Esophagus (tissue), 2 donors: ENCODE measurements at regions not wholly inside any gene's neighbourhood (a gene's known extent, or its start where the extent isn't known, plus 50 kb on each side); places are given as distances from the start of the nearest gene placed in this dataset.

Experiments
- H3K27ac ChIP-seq, 2 donors: one replicate each; pipeline ENCODE4 v1.5.1; 2013; ENCODE audit warnings: low read depth in 2 of 2, mild to moderate bottlenecking in 2 of 2, inconsistent platforms in 1 of 2, low read length in 1 of 2, moderate library complexity in 1 of 2
- H3K27me3 ChIP-seq, 2 donors: one replicate each; pipeline ENCODE4 v1.6.1; 2013; ENCODE audit warnings: low read length in 2 of 2, control low read depth in 1 of 2, mild to moderate bottlenecking in 1 of 2; ENCODE audit not compliant: insufficient read depth in 2 of 2, control insufficient read depth in 1 of 2
- H3K36me3 ChIP-seq, 2 donors: one replicate each; pipeline ENCODE4 v1.6.1; 2013; ENCODE audit warnings: low read length in 1 of 2; ENCODE audit not compliant: control insufficient read depth in 2 of 2, insufficient read depth in 2 of 2
- H3K4me1 ChIP-seq, 2 donors: one replicate each; pipeline ENCODE4 v1.6.1; 2013; ENCODE audit warnings: low read length in 1 of 2; ENCODE audit not compliant: control insufficient read depth in 2 of 2, insufficient read depth in 2 of 2
- H3K4me3 ChIP-seq, 2 donors: one replicate each; pipeline ENCODE4 v1.5.1; 2013; ENCODE audit warnings: low read length in 2 of 2, mild to moderate bottlenecking in 2 of 2, low read depth in 1 of 2, moderate library complexity in 1 of 2
- H3K9me3 ChIP-seq, 2 donors: one replicate each; pipeline ENCODE4 v1.6.1; 2013; ENCODE audit warnings: mild to moderate bottlenecking in 2 of 2, low read depth in 1 of 2, low read length in 1 of 2, moderate library complexity in 1 of 2; ENCODE audit not compliant: control insufficient read depth in 2 of 2, insufficient read depth in 1 of 2
- WGBS, 2 donors: extraction: QIAGEN DNeasy Blood & Tissue Kit; methylation state at CpG; one replicate each; pipeline ENCODE4 v1.1.7; 2013; 5-methylcytosine and 5-hydroxymethylcytosine counted together
- donor health status: healthy with polysubstance abuse.
- donor health status: Bipolar disorder and iron deficiency.

GRCh38 chr2:145316496-145316895, 796.6 kb upstream of the ZEB2 start:
- peaks cover 0 to 2% of the 10 kb centered on the region in 2 donors for H3K9me3 ChIP-seq
- H3K4me1 ChIP-seq: no peaks in the 10 kb centered on the region
- no peaks in the 10 kb centered on the region for H3K27me3 ChIP-seq
- no peak overlapping the region for H3K27ac ChIP-seq
- 70 to 89% methylated on average over 1 of the region's 1 CpG for WGBS, 2 donors
- no peak overlapping the region for H3K4me3 ChIP-seq
- no peaks in the 10 kb centered on the region for H3K36me3 ChIP-seq

DNA sequence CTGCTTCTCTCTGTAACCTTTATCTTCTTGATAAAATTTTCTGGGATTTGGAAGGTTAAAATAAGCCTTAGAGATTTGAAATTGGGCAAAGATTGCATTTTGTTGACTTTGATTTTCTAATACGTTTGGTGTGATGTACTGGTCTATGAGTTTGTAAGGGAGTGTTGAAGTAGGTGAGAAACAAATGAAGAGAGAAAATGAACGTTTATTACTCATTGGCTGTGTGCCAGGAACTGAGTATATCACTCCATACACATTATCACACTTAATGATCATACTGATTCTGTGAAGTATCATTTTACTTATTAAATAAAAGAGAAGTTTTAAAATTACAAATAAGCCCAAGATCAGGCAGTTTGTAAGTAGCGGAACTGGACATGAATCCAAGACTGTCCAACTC, 795.1 kb upstream of the ZEB2 start:
- H3K4me1 ChIP-seq: no peaks in the 10 kb centered on the region
- no peak overlapping the region for H3K27ac ChIP-seq
- peaks cover 0 to 2% of the 10 kb centered on the region in 2 donors for H3K9me3 ChIP-seq
- 63 to 65% methylated on average over 3 of the region's 3 CpGs for WGBS, 2 donors
- no peaks in the 10 kb centered on the region for H3K27me3 ChIP-seq
- no peak overlapping the region for H3K4me3 ChIP-seq
- no peaks in the 10 kb centered on the region for H3K36me3 ChIP-seq

- Histone ChIP-seq H3K4me1 (no peaks in the 10 kb centered on the region), H3K27ac (no peak overlapping the region)
- 70 to 84% methylated on average over 3 of the region's 3 CpGs for WGBS, 2 donors
Measured at GRCh38 chr2:145314119-145314633, 794.3 kb upstream of the ZEB2 start.

GRCh38 chr2:145305889-145306288, 786.0 kb upstream of the ZEB2 start:
- Histone ChIP-seq H3K9me3 (no peaks in the 10 kb centered on the region), H3K4me3 (no peak overlapping the region), H3K4me1 (no peaks in the 10 kb centered on the region), H3K27me3 (no peaks in the 10 kb centered on the region), H3K27ac (no peak overlapping the region), H3K36me3 (no peaks in the 10 kb centered on the region)
- 78 to 85% methylated on average over 1 of the region's 1 CpG for WGBS, 2 donors

More at GRCh38 chr2:145314119-145314633, 794.3 kb upstream of the ZEB2 start:
- no peaks in the 10 kb centered on the region for H3K36me3 ChIP-seq
- no peaks in the 10 kb centered on the region for H3K27me3 ChIP-seq
- no peak overlapping the region for H3K4me3 ChIP-seq
- peaks cover 0 to 2% of the 10 kb centered on the region in 2 donors for H3K9me3 ChIP-seq

DNA sequence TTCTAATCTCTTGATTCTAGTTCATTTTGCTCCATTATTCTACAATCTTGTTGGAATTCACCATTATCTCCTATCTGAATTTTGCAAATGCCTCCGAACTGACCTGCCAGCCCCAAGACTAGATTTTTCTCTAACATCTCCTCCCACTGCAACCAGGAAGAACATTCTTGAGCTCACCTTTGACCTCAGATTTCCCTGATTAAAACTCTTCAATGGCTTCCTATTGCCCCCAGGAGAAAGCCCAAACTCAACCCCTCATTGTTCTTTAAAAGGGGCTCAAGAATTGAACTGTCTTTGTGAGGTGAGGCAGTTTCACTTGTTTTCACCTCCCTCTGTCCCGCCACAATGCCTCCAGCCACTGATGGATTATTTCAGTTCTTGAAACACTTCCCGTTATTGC, 784.6 kb upstream of the ZEB2 start:
- Histone ChIP-seq H3K27ac (no peak overlapping the region), H3K9me3 (no peaks in the 10 kb centered on the region), H3K4me3 (no peak overlapping the region), H3K27me3 (no peaks in the 10 kb centered on the region), H3K4me1 (no peaks in the 10 kb centered on the region), H3K36me3 (no peaks in the 10 kb centered on the region)
- 86 to 88% methylated on average over 3 of the region's 3 CpGs for WGBS, 2 donors

GRCh38 chr2:145303536-145303935, 783.6 kb upstream of the ZEB2 start:
- no peaks in the 10 kb centered on the region for H3K4me1 ChIP-seq
- H3K36me3 ChIP-seq: no peaks in the 10 kb centered on the region
- whole genome bisulfite sequencing, 2 donors: 65 to 79% methylated on average over 2 of the region's 2 CpGs
- no peak overlapping the region for H3K4me3 ChIP-seq
- no peaks in the 10 kb centered on the region for H3K27me3 ChIP-seq
- no peaks in the 10 kb centered on the region for H3K9me3 ChIP-seq
- no peak overlapping the region for H3K27ac ChIP-seq

GRCh38 chr2:145302886-145303285, 783.0 kb upstream of the ZEB2 start:
- no peaks in the 10 kb centered on the region for H3K27me3 ChIP-seq
- no peaks in the 10 kb centered on the region for H3K4me1 ChIP-seq
- H3K4me3 ChIP-seq: no peak overlapping the region
- WGBS, 2 donors: 67 to 76% methylated on average over 2 of the region's 2 CpGs
- H3K36me3 ChIP-seq: no peaks in the 10 kb centered on the region
- H3K27ac ChIP-seq: no peak overlapping the region
- H3K9me3 ChIP-seq: no peaks in the 10 kb centered on the region

GRCh38 chr2:145302451-145302850, 782.5 kb upstream of the ZEB2 start:
- WGBS, 2 donors: 82 to 89% methylated on average over 3 of the region's 3 CpGs

GRCh38 chr2:145299368-145299767, 779.4 kb upstream of the ZEB2 start:
- Histone ChIP-seq H3K27ac (no peak overlapping the region), H3K4me3 (no peak overlapping the region), H3K36me3 (no peaks in the 10 kb centered on the region), H3K9me3 (no peaks in the 10 kb centered on the region), H3K4me1 (no peaks in the 10 kb centered on the region), H3K27me3 (no peaks in the 10 kb centered on the region)
- WGBS, 2 donors: 85 to 86% methylated on average over 10 of the region's 10 CpGs

More at GRCh38 chr2:145302451-145302850, 782.5 kb upstream of the ZEB2 start:
- H3K4me3 ChIP-seq: no peak overlapping the region
- no peaks in the 10 kb centered on the region for H3K27me3 ChIP-seq
- H3K9me3 ChIP-seq: no peaks in the 10 kb centered on the region
- no peaks in the 10 kb centered on the region for H3K4me1 ChIP-seq
- no peak overlapping the region for H3K27ac ChIP-seq
- no peaks in the 10 kb centered on the region for H3K36me3 ChIP-seq

GRCh38 chr2:145292166-145292565, 772.2 kb upstream of the ZEB2 start:
- Histone ChIP-seq H3K4me3 (no peak overlapping the region), H3K36me3 (no peaks in the 10 kb centered on the region), H3K27ac (no peak overlapping the region), H3K4me1 (no peaks in the 10 kb centered on the region), H3K9me3 (no peaks in the 10 kb centered on the region), H3K27me3 (no peaks in the 10 kb centered on the region)
